HCT116 (cell line): ENCODE measurements at regions not wholly inside any gene's neighbourhood (a gene's known extent, or its start where the extent isn't known, plus 50 kb on each side); places are given as distances from the start of the nearest gene placed in this dataset.

Source experiments
- ATAC-seq: fragments of 200-7000 bp; cut with Tn5 transposase; 2 replicates; pipeline ENCODE4 v1.9.1; 2020; ENCODE audit warnings: mild to moderate bottlenecking, moderate library complexity
- BruUV-seq: library from RNA; stranded (reverse); fragments of 400-500 nt; replicated peaks from 2 replicates; lab custom pipeline; 2021; lab: Mats Ljungman, UMichigan
- CTCF ChIA-PET: fragments of 300-600 bp; sonication (Branson Sonifier 250); formaldehyde crosslinking; loops from one replicate; lab custom pipeline; 2021; ENCODE audit warnings: antibody characterized with exemption; lab: Charles Lee
- POLR2A ChIA-PET: fragments of 300-600, 350-600 bp; sonication (Branson Sonifier 250); formaldehyde crosslinking; loops from one replicate; lab custom pipeline; 2021; ENCODE audit warnings: antibody characterized with exemption; lab: Charles Lee
- RAD21 ChIA-PET, 2 experiments: fragments of 300-600 bp; sonication (Branson Sonifier 250); formaldehyde crosslinking; loops; one replicate each; lab custom pipeline; 2023; ENCODE audit warnings: low total read pairs in 2 of 2; ENCODE audit not compliant: uncharacterized antibody in 2 of 2, unreplicated experiment in 2 of 2, low non-redundant PET in 1 of 2; lab: Charles Lee
- DNase-seq: peaks from one replicate; pipeline ENCODE4 v3.0.0-alpha.2; 2010; ENCODE audit warnings: low read depth, low spot score
- H2AFZ ChIP-seq: fragments of 200-600 bp; shearing (Covaris generic), sonication (generic); 2 replicates; pipeline ENCODE4 v1.6.1; 2017; ENCODE audit warnings: low read depth, mixed run types, mixed read lengths, antibody characterized with exemption, low read length; ENCODE audit not compliant: poor library complexity, severe bottlenecking
- H3K27ac ChIP-seq: 2 replicates; pipeline ENCODE4 v1.5.1; 2012; ENCODE audit warnings: low read depth, low read length
- H3K27me3 ChIP-seq: fragments of 200-600 bp; sonication (generic); 2 replicates; pipeline ENCODE4 v1.6.1; 2016; ENCODE audit warnings: mixed run types, low read length, mixed read lengths; ENCODE audit not compliant: insufficient read depth
- H3K36me3 ChIP-seq, 2 experiments: fragments of 200-500 bp in 1 of 2; fragments of 200-600 bp in 1 of 2; sonication (Bioruptor generic) in 1 of 2; sonication (generic) in 1 of 2; 2 replicates each; pipeline versions ENCODE4 v1.5.1 to v1.6.1; 2014 to 2016; ENCODE audit warnings: low read length in 2 of 2, inconsistent platforms in 1 of 2, mixed read lengths in 1 of 2, mixed run types in 1 of 2; ENCODE audit not compliant: insufficient read depth in 2 of 2, control insufficient read depth in 1 of 2
- H3K4me1 ChIP-seq, 2 experiments: fragments of 200-600 bp in 1 of 2; sonication (generic) in 1 of 2; 2 replicates each; pipeline versions ENCODE4 v1.5.1 to v1.6.1; 2012 to 2017; ENCODE audit warnings: low read length in 2 of 2, inconsistent platforms in 1 of 2, mild to moderate bottlenecking in 1 of 2, mixed read lengths in 1 of 2, mixed run types in 1 of 2, moderate library complexity in 1 of 2; ENCODE audit not compliant: insufficient read depth in 2 of 2, control insufficient read depth in 1 of 2
- H3K4me2 ChIP-seq: fragments of 200-600 bp; sonication (generic); 2 replicates; pipeline ENCODE4 v1.6.1; 2017; ENCODE audit warnings: mixed run types, low read length, mixed read lengths
- H3K4me3 ChIP-seq, 2 experiments: fragments of 200-600 bp in 1 of 2; sonication (generic) in 1 of 2; replicated peaks in 1 of 2; 2 replicates each; pipeline ENCODE4 v1.5.1; 2011 to 2016; ENCODE audit warnings: low read length in 2 of 2, control low read depth in 1 of 2, low read depth in 1 of 2, mild to moderate bottlenecking in 1 of 2, mixed read lengths in 1 of 2, mixed run types in 1 of 2
- H3K79me2 ChIP-seq: fragments of 200-600 bp; sonication (generic); 2 replicates; pipeline ENCODE4 v1.6.1; 2017; ENCODE audit warnings: mild to moderate bottlenecking, mixed run types, low read length, moderate library complexity, mixed read lengths; ENCODE audit not compliant: insufficient read depth
- H3K9ac ChIP-seq: fragments of 200-600 bp; sonication (generic); 2 replicates; pipeline ENCODE4 v1.6.1; 2016; ENCODE audit warnings: low read length, mixed read lengths
- H3K9me2 ChIP-seq: fragments of 200-600 bp; sonication (generic), shearing (Covaris generic); 2 replicates; pipeline ENCODE4 v1.6.1; 2017; ENCODE audit warnings: mixed run types, mild to moderate bottlenecking, moderate library complexity; ENCODE audit not compliant: insufficient read depth
- H3K9me3 ChIP-seq, 2 experiments: fragments of 200-500 bp in 1 of 2; fragments of 200-600 bp in 1 of 2; sonication (Bioruptor generic) in 1 of 2; sonication (generic) in 1 of 2; 2 replicates each; pipeline ENCODE4 v1.6.1; 2014 to 2017; ENCODE audit warnings: low read length in 2 of 2, mixed read lengths in 2 of 2, inconsistent platforms in 1 of 2, low read depth in 1 of 2, mild to moderate bottlenecking in 1 of 2, mixed run types in 1 of 2, moderate library complexity in 1 of 2; ENCODE audit not compliant: control insufficient read depth in 1 of 2, insufficient read depth in 1 of 2
- H4K20me1 ChIP-seq: fragments of 200-600 bp; sonication (generic), shearing (Covaris generic); 2 replicates; pipeline ENCODE4 v1.6.1; 2017; ENCODE audit warnings: mixed run types, mild to moderate bottlenecking, moderate library complexity; ENCODE audit not compliant: insufficient read depth
- CBX3 ChIP-seq: IDR thresholded peaks from 2 replicates; pipeline ENCODE4 v1.6.1; 2012; ENCODE audit warnings: low read depth
- EGR1 ChIP-seq: IDR thresholded peaks from 2 replicates; pipeline ENCODE4 v1.6.1; 2012; ENCODE audit warnings: low read depth
- ELF1 ChIP-seq: IDR thresholded peaks from 2 replicates; pipeline ENCODE4 v1.6.1; 2012; ENCODE audit warnings: low read depth, borderline replicate concordance
- EZH2 ChIP-seq: fragments of 200-600 bp; sonication (generic); IDR thresholded peaks from 2 replicates; pipeline ENCODE4 v1.6.1; 2017; ENCODE audit warnings: antibody characterized with exemption, mixed run types
- EZH2phosphoT487 ChIP-seq: fragments of 200-600 bp; IDR thresholded peaks from 2 replicates; pipeline ENCODE4 v1.6.1; 2018; ENCODE audit warnings: antibody characterized with exemption, borderline replicate concordance
- FOSL1 ChIP-seq: IDR thresholded peaks from 2 replicates; pipeline ENCODE4 v1.6.1; 2012; ENCODE audit warnings: low read depth
- MAX ChIP-seq: IDR thresholded peaks from 2 replicates; pipeline ENCODE4 v1.6.1; 2012
- POLR2A ChIP-seq: IDR thresholded peaks from 2 replicates; pipeline ENCODE4 v1.7.0; 2011; ENCODE audit warnings: borderline replicate concordance; ENCODE audit not compliant: insufficient read depth, insufficient read length; ENCODE audit errors: extremely low read depth
- POLR2AphosphoS5 ChIP-seq: IDR thresholded peaks from 2 replicates; pipeline ENCODE4 v1.6.1; 2011; ENCODE audit warnings: mild to moderate bottlenecking, low read depth, low read length, moderate library complexity
- SP1 ChIP-seq: IDR thresholded peaks from 2 replicates; pipeline ENCODE4 v1.6.1; 2012; ENCODE audit warnings: low read depth
- ZBTB33 ChIP-seq: IDR thresholded peaks from 2 replicates; pipeline ENCODE4 v1.6.1; 2011; ENCODE audit warnings: mild to moderate bottlenecking, low read length, moderate library complexity; ENCODE audit not compliant: insufficient replicate concordance; ENCODE audit errors: extremely low read depth
- ZNF274 ChIP-seq: fragments of 200-500 bp; sonication (Bioruptor generic); IDR thresholded peaks from 2 replicates; pipeline ENCODE4 v1.6.1; 2014; ENCODE audit warnings: mild to moderate bottlenecking, low read depth, low read length, inconsistent platforms
- intact Hi-C: fragments of 100-400 bp; cut with micrococcal nuclease; formaldehyde crosslinking; loops from 2 replicates; pipeline ENCODE4 v1.10.0; 2022

- no peak overlapping the region for H3K27ac ChIP-seq
Measured at GRCh38 chr4:77510367-77510766, 95.3 kb upstream of the CXCL13 start.

More at GRCh38 chr4:77510367-77510766, 95.3 kb upstream of the CXCL13 start:
- Histone ChIP-seq H3K27me3 (0 out of 2 replicates have a peak, but pooled peaks cover 6% of the 10 kb centered on the region), H3K4me1 (no peaks in the 10 kb centered on the region), H3K4me2 (no peak overlapping the region), H2AFZ (no peak overlapping the region), H4K20me1 (no peaks in the 10 kb centered on the region), H3K36me3 (no peaks in the 10 kb centered on the region), H3K4me3 (no peak overlapping the region), H3K79me2 (no peaks in the 10 kb centered on the region), H3K9me2 (no peaks in the 10 kb centered on the region), H3K9me3 (no peaks in the 10 kb centered on the region), H3K9ac (no peak overlapping the region)
- POLR2A ChIA-PET = no interaction called here
- DNase-seq = no peak
- no peak for ATAC-seq
- TF ChIP-seq FOSL1 = no peak
- TF ChIP-seq CBX3 = no peak
- no peak for TF ChIP-seq EZH2phosphoT487
- no peak for TF ChIP-seq ELF1
- no peak for TF ChIP-seq POLR2A
- TF ChIP-seq SP1 = no peak
- TF ChIP-seq MAX = no peak
- TF ChIP-seq POLR2AphosphoS5 = no peak
- no peak for TF ChIP-seq EZH2
- no peak for TF ChIP-seq EGR1
- no peak for TF ChIP-seq ZBTB33
- TF ChIP-seq ZNF274 = no peak
- intact Hi-C loops = no loop called here
- CTCF ChIA-PET = no interaction called here
- RAD21 ChIA-PET = no interaction called here
- no TSS peak for BruUV-seq
